GM12891 (cell line): ENCODE measurements at regions not wholly inside any gene's neighbourhood (a gene's known extent, or its start where the extent isn't known, plus 50 kb on each side); places are given as distances from the start of the nearest gene placed in this dataset.

ENCODE experiments used
- DNase-seq: peaks from one replicate; pipeline ENCODE4 v3.0.0; 2011; ENCODE audit warnings: low spot score; ENCODE audit not compliant: insufficient read length
- FAIRE-seq: peaks from 2 replicates; lab custom pipeline; 2011; peaks lifted over from hg19 to GRCh38; lab: Jason Lieb, UNC
- PAX5 ChIP-seq: IDR thresholded peaks from 2 replicates; pipeline ENCODE4 v1.6.1; 2011; ENCODE audit warnings: low read length, moderate library complexity, mild to moderate bottlenecking; ENCODE audit not compliant: insufficient read depth, severe bottlenecking
- POLR2A ChIP-seq: IDR thresholded peaks from 2 replicates; pipeline ENCODE4 v1.6.1; 2011; ENCODE audit warnings: low read depth, low read length, control low read depth
- POLR2AphosphoS5 ChIP-seq: IDR thresholded peaks from 2 replicates; pipeline ENCODE4 v1.6.1; 2011; ENCODE audit warnings: low read depth, low read length, control low read depth
- POU2F2 ChIP-seq: IDR thresholded peaks from 2 replicates; pipeline ENCODE4 v1.6.1; 2011; ENCODE audit warnings: low read depth, mild to moderate bottlenecking, control low read depth, low read length, moderate library complexity
- SPI1 ChIP-seq: IDR thresholded peaks from 2 replicates; pipeline ENCODE4 v1.6.1; 2011; ENCODE audit warnings: low read depth, low read length, control low read depth
- TAF1 ChIP-seq: IDR thresholded peaks from 2 replicates; pipeline ENCODE4 v1.6.1; 2011; ENCODE audit warnings: low read depth, low read length, control low read depth

DNA sequence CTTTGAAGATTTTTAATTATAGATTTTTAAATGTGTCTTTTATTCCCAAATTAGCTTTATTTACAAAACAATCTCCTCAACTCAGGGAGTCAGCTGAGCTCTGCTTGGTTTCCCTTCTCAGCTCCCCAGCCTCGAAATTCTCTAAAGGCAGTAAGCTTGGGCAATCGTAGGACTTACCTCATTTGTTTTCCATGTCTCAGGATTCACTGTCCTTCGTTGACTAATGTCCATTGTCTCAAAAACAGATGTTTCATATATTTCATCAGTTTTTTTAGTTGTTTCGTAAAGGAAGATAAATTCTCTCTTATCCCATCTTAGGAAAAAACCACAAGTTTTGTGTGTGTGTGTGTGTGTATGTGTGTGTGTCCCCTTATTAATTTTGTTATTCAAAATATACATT, 102.2 kb upstream of the ADGRF1 start:
- DNase-seq (no peak), FAIRE-seq (no peak)
- TF ChIP-seq SPI1 (no peak), POLR2AphosphoS5 (no peak), POLR2A (no peak), TAF1 (no peak), POU2F2 (no peak), PAX5 (no peak)

DNA sequence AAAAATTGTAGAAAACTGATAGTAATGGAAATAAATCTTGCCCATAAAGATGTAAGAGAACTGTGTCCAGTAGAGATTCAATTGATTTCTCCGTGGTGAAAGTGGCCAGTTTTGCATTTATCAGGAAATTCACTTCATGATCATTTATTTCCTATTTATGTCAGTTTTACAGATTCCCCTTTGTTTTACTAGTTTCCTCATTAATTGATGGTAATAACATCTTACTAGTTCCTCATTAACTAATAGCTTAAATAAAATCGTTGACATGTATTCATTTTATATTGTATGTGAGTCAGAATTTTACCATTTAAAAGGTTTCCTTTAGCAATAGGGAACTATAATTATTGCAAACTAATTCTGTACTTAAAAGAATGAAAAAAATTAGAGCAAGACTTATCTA, 99.8 kb upstream of the ADGRF1 start:
- TF ChIP-seq TAF1 (no peak), POU2F2 (no peak), POLR2A (no peak), POLR2AphosphoS5 (no peak), SPI1 (no peak), PAX5 (no peak)
- FAIRE-seq (no peak), DNase-seq (no peak)

DNA sequence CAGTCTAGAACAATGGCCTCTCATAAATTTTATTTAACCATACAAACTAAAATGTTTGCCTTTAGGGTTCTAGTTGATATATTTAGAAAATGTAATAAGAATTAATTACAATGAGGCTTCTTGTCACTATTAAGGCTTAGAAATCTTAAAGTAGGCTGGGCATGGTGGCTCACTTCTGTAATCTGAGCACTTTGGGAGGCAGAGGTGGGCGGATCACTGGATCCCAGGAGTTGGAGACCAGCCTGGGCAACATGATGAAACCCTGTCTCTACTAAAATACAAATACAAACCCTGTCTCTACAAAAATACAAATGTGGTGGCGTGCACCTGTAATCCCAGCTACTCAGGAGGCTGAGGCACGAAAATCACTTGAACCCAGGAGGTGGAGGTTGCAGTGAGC, 99.0 kb upstream of the ADGRF1 start:
- DNase-seq: no peak
- TF ChIP-seq POLR2AphosphoS5: no peak
- TF ChIP-seq SPI1: no peak
- no peak for TF ChIP-seq PAX5
- no peak for TF ChIP-seq POU2F2
- no peak for TF ChIP-seq TAF1
- TF ChIP-seq POLR2A: no peak
- no peak for FAIRE-seq

DNA sequence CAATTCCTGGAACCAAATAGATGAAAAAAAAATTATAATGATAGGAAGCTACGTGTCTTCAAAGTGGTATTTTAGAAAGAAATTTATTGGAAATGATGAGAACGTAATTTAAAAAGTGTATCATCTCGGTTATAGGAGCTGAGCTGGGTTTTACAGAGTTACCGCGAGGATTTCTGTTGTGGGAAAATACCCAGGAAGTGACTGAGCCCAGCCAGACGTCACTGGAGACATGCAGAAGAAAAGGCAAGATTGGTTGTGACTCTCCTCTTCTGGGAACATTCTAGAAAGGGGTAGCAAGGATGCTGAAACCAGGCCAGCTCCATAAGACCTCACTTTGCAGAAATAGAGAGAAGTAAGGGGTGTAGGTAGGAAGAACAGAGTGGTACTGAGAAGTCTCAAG, 95.9 kb upstream of the ADGRF1 start:
- TF ChIP-seq POLR2A: no peak
- TF ChIP-seq POLR2AphosphoS5: no peak
- no peak for FAIRE-seq
- DNase-seq: no peak

DNA sequence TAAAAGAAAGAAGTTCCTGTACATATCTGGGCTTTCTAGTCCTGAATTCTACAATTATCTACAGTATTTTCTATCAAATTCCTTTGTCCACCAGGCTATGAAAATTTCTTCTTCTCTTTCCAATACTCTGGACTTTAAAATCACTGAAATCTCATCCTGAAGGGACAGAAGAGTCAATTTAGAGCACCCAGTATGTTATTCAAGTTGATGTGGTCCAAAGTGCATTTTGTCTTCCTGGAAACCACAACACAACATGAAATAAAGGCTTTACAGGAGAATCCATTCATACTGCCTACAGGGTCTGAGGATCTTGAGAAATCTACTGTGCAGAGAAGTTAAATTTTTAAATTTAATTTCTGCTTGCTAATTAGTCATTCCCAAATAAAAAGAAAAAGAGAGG, 94.9 kb upstream of the ADGRF1 start:
- no peak for TF ChIP-seq TAF1
- FAIRE-seq (no peak), DNase-seq (no peak)

DNA sequence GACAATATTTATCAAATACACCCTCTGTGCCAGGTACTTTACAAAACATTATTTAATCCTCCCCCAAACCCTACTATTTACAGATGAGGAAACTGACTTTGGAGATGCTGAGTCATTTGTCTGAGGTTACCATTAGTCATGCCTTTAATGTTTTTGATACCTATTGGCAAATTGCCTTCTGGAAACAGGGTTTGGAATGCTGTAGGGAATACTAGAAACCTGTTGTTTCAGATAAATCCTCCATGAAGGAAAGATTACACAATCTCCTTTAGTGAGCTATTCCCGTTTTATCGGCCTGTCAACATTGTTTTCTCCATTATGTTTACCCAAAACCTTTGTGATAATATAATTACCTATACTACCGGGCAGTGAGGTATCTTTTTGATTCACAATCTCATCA, 93.6 kb upstream of the ADGRF1 start:
- TF ChIP-seq POLR2A: no peak
- TF ChIP-seq PAX5: no peak
- TF ChIP-seq SPI1: no peak
- no peak for TF ChIP-seq POU2F2
- no peak for TF ChIP-seq TAF1
- TF ChIP-seq POLR2AphosphoS5: no peak
- FAIRE-seq: no peak
- no peak for DNase-seq

DNA sequence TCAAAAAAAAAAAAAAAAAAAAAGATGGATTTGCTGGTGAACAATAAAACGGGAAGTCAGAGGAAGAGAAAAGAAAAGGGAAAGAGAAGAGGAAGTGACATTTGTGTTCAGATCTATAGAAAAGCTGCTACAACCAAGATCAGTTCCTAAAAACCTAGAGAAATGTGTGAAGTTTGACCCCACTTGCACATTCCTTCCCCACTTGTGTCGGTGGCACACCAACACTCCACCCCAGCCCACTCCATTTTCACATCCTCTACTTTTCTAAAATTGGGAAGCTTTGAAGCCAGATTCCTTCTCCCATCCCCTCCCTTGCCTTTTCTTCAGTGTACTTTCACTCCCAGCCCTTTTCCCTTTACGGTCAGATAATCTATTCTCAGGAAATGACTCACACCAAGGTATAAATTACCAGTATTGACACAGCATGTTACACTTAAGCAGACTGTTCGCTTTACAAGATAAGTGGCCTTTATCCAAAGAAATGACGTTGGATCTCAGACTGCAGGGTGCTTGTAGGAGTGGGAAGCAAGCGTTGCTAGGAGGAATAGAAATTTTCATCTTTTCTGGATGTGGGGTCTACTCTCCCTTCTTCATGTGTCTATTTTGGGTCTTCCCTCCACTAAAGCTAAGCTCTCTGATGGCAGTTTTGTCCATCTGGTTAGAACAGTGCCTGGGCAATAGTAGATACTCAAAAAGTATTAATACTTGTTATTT, 92.5 kb upstream of the ADGRF1 start:
- FAIRE-seq (no peak), DNase-seq (no peak)
- no peak for TF ChIP-seq POU2F2
- TF ChIP-seq POLR2A: no peak
- 0 out of 2 replicates have a peak, but pooled peaks have one; percentile 18 for TF ChIP-seq SPI1

DNA sequence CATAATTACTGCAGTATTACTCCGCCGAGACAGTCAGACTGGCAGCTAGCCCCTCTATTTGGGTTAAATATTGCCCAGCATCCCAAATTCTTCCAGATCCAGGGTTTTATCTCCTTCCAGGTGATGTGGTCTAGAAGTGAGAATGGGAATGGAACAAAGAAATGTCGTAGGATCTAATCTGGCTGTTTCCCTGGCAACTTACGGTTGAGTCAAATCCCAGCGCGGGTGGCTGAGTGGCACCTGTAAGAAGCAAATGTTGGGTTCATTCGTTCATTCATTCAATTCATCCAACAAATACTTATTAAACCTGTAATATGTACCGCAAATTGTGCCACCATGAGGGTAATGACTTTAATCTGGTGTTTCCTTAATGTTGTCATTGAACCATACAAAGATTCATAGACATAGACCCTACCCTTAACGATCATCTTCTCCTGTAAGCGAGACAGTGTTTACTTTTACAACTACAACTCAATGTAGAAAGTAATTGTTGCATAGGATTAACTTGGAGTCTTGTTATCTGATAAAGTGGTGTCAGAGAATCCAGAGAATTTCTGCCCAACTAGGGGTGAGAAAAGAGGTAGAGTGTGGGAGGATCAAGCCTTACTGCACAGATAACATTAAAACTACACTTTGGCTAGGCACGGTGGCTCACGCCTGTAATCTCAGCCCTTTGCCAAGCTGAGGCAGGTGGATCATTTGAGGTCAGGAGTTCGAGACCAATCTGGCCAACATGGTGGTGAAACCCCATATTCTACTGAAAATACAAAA, 91.3 kb upstream of the ADGRF1 start:
- DNase-seq (no peak), FAIRE-seq (no peak)
- TF ChIP-seq TAF1: no peak
- no peak for TF ChIP-seq PAX5
- TF ChIP-seq SPI1: no peak
- no peak for TF ChIP-seq POLR2A
- TF ChIP-seq POLR2AphosphoS5: no peak
- no peak for TF ChIP-seq POU2F2

DNA sequence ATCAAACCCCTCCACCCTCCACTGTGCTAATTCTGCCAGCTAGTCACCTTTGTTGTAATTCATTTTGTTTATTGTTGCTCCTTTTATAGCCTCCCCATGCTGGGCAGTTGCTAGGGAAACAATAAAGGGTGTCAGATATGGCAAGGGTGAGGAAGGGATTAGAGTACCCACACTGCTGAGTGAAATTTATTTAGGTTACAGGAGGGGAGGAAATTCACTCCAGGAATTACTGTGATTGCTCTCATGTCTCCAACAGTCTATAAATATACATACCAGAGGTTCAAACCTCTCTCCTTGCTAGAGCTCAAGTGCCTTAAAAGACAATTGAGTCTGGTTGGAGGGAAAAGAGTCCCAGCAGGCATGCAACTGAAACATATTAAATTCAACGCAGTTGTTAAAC, 90.6 kb upstream of the ADGRF1 start:
- DNase-seq (no peak), FAIRE-seq (no peak)
- no peak for TF ChIP-seq PAX5
- no peak for TF ChIP-seq POU2F2
- TF ChIP-seq POLR2AphosphoS5: no peak
- no peak for TF ChIP-seq POLR2A
- TF ChIP-seq TAF1: no peak
- TF ChIP-seq SPI1: no peak

DNA sequence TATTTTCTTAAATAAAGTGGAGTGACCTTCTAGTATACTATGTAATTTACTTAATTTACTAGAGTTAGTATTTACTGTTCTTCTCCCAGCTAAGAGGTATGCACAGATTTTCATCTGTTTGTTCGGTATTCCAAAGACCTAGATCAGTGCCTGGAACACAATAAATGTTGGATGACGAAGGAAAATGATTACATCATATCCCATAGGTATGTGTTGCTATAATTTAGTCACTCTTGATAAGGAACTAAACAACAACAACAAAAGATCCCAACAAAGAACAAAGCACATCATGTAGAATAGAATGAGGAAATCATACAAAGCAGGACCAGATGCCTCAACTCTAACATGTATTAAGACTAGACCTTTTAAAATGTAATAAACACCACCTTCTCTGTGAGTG, 89.6 kb upstream of the ADGRF1 start:
- TF ChIP-seq SPI1: no peak
- TF ChIP-seq TAF1: no peak
- no peak for TF ChIP-seq POU2F2
- no peak for TF ChIP-seq POLR2AphosphoS5
- no peak for TF ChIP-seq PAX5
- TF ChIP-seq POLR2A: no peak
- no peak for FAIRE-seq
- no peak for DNase-seq
